ENCODE measurements at regions not wholly inside any gene's neighbourhood (a gene's known extent, or its start where the extent isn't known, plus 50 kb on each side); places are given as distances from the start of the nearest gene placed in this dataset.

- DNase-seq (ENCODE audit: low read depth in 2 of 2) = no peak
Observed at GRCh38 chr10:105387971-105388370, 746.9 kb downstream of the SORCS3 start.

GRCh38 chr10:105383978-105384377 is 742.9 kb downstream of the SORCS3 start:
- no peak for DNase-seq (ENCODE audit: low read depth in 2 of 2)

GRCh38 chr10:105370692-105371091 is 729.6 kb downstream of the SORCS3 start:
- no peak for DNase-seq (ENCODE audit: low read depth in 2 of 2)

- no peak for DNase-seq (ENCODE audit: low read depth in 2 of 2)
Observed at GRCh38 chr10:105359708-105360107, 718.6 kb downstream of the SORCS3 start.

GRCh38 chr10:105358911-105359310 is 717.8 kb downstream of the SORCS3 start:
- peak; percentile 14 to 20 for DNase-seq (ENCODE audit: low read depth in 2 of 2)

GRCh38 chr10:105356626-105357025 is 715.5 kb downstream of the SORCS3 start:
- no peak for DNase-seq (ENCODE audit: low read depth in 2 of 2)

GRCh38 chr10:105354010-105354409 is 712.9 kb downstream of the SORCS3 start:
- DNase-seq (ENCODE audit: low read depth in 2 of 2) = no peak

- DNase-seq (ENCODE audit: low read depth in 2 of 2) = no peak
Observed at GRCh38 chr10:105352827-105353226, 711.7 kb downstream of the SORCS3 start.

GRCh38 chr10:105352281-105352680 is 711.2 kb downstream of the SORCS3 start:
- no peak for DNase-seq (ENCODE audit: low read depth in 2 of 2)

- DNase-seq (ENCODE audit: low read depth in 2 of 2) = no peak
Observed at GRCh38 chr10:105351187-105351586, 710.1 kb downstream of the SORCS3 start.

GRCh38 chr10:105347487-105347886 is 706.4 kb downstream of the SORCS3 start:
- DNase-seq (ENCODE audit: low read depth in 2 of 2) = no peak

- DNase-seq (ENCODE audit: low read depth in 2 of 2) = no peak
Observed at GRCh38 chr10:105342606-105343005, 701.5 kb downstream of the SORCS3 start.

- no peak for DNase-seq (ENCODE audit: low read depth in 2 of 2)
Observed at GRCh38 chr10:105339669-105340068, 698.6 kb downstream of the SORCS3 start.

GRCh38 chr10:105328503-105329133 is 687.5 kb downstream of the SORCS3 start:
- DNase-seq (ENCODE audit: low read depth in 2 of 2) = no peak
